ENCODE measurements at regions not wholly inside any gene's neighbourhood (a gene's known extent, or its start where the extent isn't known, plus 50 kb on each side); places are given as distances from the start of the nearest gene placed in this dataset.
"Not testable (repeated sequence)": the region's sequence is repeated elsewhere in the genome, so short reads cannot be mapped to it uniquely, and the experiment has no call there.

GRCh38 chr2:117028708-117029107 is 785.8 kb upstream of the DDX18 start:
- H2BK20ac ChIP-seq (ENCODE audit: low read depth, low read length); BruUV-seq (replicated peaks); H3K4me3 ChIP-seq (ENCODE audit: insufficient read depth, low read depth, low read length); CTCF ChIA-PET; H2BK5ac ChIP-seq (ENCODE audit: low read depth, low read length, poor library complexity, severe bottlenecking); H4K20me1 ChIP-seq (ENCODE audit: insufficient read depth, low read length); H3K27me3 ChIP-seq (ENCODE audit: control insufficient read depth, insufficient read depth, low read length); H4K5ac ChIP-seq (ENCODE audit: low read depth, low read length); H2AK5ac ChIP-seq (ENCODE audit: low read depth, low read length); H3K9ac ChIP-seq (ENCODE audit: low read depth, low read length); intact Hi-C loops (cut with micrococcal nuclease); H3K36me3 ChIP-seq (ENCODE audit: control insufficient read depth, insufficient read depth, low read length); dilution Hi-C loops (cut with HindIII; ENCODE audit: low sequenced_read_pairs, unreplicated experiment); H4K91ac ChIP-seq (ENCODE audit: insufficient read depth, low read depth, low read length); H4K8ac ChIP-seq (ENCODE audit: low read depth in 2 of 2, low read length in 2 of 2); H3K18ac ChIP-seq (ENCODE audit: low read depth, low read length); H2AFZ ChIP-seq (replicated peaks; ENCODE audit: low read length, poor library complexity); H3K9me1 ChIP-seq (ENCODE audit: insufficient read depth, low read length); H2BK120ac ChIP-seq (ENCODE audit: low read depth, low read length); H3K14ac ChIP-seq (replicated peaks; ENCODE audit: low read depth, low read length); H3K79me1 ChIP-seq (ENCODE audit: low read depth in 1 of 2, low read length in 2 of 2); H2AK9ac ChIP-seq (replicated peaks; ENCODE audit: low read depth, low read length, poor library complexity); H2BK15ac ChIP-seq (ENCODE audit: low read depth, low read length); DNase-seq; H3K4me2 ChIP-seq (ENCODE audit: low read depth, low read length); H3K4ac ChIP-seq (ENCODE audit: low read depth, low read length); H3K23ac ChIP-seq (ENCODE audit: low read depth, low read length); ATAC-seq (ENCODE audit: low read depth); H3K27ac ChIP-seq (ENCODE audit: insufficient read depth, low read length); H3K56ac ChIP-seq (ENCODE audit: extremely low read depth, insufficient read depth, low read length); POLR2A ChIA-PET (ENCODE audit: unreplicated experiment); H3K4me1 ChIP-seq (ENCODE audit: control insufficient read depth, insufficient read depth, low read length); in situ Hi-C loops (cut with MboI; ENCODE audit: low sequenced_read_pairs): not testable (repeated sequence)
- WGBS, 2 experiments (ENCODE audit: extremely low coverage in 2 of 2, insufficient read length in 1 of 2): 80% methylated on average over 2 of the region's 18 CpGs; no CpG with 5 or more reads in 1 of the 2 experiments
- H3K9me3 ChIP-seq (ENCODE audit: control insufficient read depth, insufficient read depth, low read length): peaks cover 14% of the 10 kb centered on the region
